HG03097 (cell line): ENCODE measurements at regions not wholly inside any gene's neighbourhood (a gene's known extent, or its start where the extent isn't known, plus 50 kb on each side); places are given as distances from the start of the nearest gene placed in this dataset.

Source experiments
- ATAC-seq: cut with Tn5 transposase; IDR thresholded peaks from one replicate; pipeline ENCODE4 v1.9.1; 2021; ENCODE audit not compliant: unreplicated experiment, low FRiP score

- no peak for ATAC-seq
These were observed 109.1 kb upstream of the MDFIC2 start for GRCh38 chr3:70421506-70421905.

DNA sequence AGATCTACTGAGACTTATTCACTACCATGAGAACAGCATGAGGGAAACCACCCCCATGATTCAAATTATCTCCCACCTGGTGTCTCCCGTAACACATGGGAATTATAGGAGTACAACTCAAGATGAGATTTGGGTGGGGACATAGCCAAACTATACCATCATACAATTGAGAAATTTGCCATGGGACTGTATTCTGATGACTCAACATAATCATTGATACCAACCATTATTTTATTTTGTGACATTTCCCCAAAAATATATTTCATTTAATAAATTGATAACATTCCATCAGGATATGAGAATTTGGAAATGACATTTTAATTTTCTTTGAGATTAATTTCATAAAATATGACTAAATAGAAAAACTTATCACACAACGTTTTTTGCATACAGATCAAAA lies 96.6 kb upstream of the MDFIC2 start:
- no peak for ATAC-seq

DNA sequence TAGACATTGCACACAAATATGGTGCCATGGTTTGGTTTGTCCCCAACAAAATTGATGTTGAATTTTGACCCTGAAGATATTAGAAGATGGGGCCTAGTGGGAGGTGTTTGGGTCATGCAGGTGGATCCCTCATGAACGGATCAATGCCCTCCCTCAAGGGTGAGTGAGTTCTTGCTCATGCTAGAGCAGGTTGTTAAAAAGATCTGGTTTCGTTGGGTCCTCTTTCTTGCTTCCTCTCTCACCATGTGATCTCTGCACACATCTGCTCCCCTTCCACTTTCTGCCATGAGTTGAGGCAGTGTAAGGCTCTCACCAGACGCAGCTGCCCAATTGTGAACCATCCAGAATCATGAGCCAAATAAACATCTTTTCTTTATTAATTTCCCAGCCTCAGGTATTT lies 87.8 kb upstream of the MDFIC2 start:
- ATAC-seq: no peak

DNA sequence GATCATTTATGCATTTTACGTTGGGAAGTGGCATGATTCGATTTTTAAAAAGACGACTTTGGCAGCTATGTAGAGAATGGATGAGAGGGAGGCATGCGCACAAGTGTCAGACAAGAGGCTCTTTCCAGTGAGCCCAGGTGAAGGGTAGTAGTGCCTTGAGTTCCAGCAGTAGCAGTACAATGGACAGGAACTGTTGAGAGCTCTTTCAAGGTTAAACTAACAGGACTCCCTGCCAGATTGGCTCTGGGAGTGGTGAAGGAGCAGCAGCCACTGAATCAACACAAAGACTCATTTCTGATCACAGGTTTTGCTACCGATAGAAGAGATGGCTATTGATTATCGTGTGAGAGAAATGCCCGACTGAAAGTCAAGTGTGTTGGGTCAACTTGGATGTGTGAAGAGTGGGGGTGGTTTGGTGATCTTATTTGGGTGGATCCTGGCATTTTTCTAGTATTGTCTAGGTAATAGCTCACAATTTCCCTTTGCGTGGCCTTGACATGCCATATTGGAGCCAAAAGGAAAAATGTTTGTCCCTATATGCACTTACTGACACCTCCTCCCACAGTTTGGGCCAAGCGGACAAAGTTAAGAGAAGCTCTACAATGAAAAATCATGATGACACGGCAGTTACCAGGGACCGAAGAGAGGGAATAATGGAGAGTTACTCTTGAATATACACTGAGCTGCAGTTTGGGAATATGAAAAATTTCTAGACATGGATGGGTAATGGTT lies 81.6 kb upstream of the MDFIC2 start:
- ATAC-seq: no peak

DNA sequence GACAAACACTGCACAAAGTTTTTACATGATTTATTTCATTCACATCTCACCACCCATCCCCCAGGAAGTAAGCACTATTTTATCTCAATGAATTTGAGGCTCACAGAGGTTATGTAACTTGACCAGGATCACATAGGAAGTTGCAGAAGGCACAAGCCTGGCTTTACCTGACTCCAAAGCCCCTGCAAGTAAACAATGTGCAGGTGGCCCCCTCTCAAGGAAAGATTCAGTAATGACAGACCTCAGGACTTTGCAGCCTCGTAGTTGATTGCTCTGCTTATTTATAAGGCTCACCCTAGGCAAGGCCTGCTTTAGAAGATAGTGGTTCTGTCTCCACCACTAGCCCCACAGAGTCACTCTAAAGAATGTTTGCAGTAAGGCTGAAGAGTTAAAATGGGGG lies 79.8 kb upstream of the MDFIC2 start:
- no peak for ATAC-seq

DNA sequence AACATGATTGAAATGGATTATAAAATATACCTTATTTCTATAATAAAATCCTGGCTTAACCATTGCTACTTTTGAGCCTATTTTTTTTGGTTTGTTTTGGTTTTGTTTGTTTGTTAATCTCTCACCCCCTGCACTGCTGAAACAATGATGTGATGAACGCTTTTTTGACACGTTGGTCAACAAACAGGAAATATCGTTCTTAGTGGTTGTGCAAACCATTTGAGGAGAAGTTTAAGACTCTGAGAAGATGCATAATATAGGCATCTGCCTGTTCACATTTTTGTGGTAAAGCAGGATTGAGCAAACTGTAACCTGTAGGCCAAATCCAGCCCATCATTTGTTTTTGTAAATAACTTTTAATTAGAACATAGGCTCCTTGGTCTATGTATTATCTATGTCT lies 75.5 kb upstream of the MDFIC2 start:
- no peak for ATAC-seq

DNA sequence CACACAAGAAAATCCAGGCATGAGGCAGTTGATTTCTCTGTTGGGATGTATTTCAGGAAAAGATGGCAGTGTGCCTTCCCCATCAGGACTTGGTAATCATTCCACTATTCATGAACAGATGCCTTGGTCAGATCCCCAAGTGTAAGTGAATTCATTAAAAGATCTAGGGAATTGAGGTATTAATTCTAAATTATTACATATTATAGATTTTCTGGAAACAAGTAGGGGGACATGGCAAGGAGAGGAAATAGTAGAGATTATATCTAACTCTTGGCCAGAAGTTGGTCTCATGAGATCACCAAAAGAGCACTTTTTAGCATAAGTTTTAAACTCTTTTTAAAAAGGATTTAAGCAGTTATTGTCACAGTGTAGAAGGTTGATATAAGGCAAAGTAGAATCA lies 74.4 kb upstream of the MDFIC2 start:
- no peak for ATAC-seq

DNA sequence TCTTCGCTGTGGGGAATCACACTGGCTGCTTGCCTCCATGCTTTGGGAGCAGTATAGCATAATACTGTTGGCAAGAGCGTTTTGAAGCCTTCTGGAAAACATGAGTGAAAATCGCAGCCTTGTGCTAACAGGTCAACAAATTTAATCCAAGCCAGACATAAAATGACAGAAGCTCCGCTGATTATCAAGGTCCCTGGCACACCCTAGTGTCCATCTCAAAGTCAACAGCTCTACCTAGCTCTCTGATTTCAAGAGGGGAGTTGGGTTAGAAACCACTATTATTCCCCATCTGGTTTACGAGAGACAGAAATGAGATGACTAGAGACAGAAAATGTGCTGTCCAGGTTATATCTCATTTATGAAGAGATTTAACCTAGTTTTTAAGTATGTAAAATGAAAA lies 73.6 kb upstream of the MDFIC2 start:
- no peak for ATAC-seq

- ATAC-seq: peak; percentile 94
These were observed 71.0 kb upstream of the MDFIC2 start for GRCh38 chr3:70383360-70383831.

GRCh38 chr3:70374179-70374578 lies 61.7 kb upstream of the MDFIC2 start:
- ATAC-seq: no peak
